ENCODE measurements at regions not wholly inside any gene's neighbourhood (a gene's known extent, or its start where the extent isn't known, plus 50 kb on each side); places are given as distances from the start of the nearest gene placed in this dataset.

GRCh38 chrX:23525531-23525930 is 141.8 kb upstream of the PRDX4 start:
- CTCF ChIA-PET, result no interaction called here
- H3K27me3 ChIP-seq (replicated peaks in 1 of 2; ENCODE audit: control insufficient read depth in 2 of 2, insufficient read depth in 2 of 2, low read length in 1 of 2), result no peaks in the 10 kb centered on the region
- H3K9me3 ChIP-seq (replicated peaks; ENCODE audit: control insufficient read depth, insufficient read depth, low read length), result no peaks in the 10 kb centered on the region
- 22% methylated on average over 1 of the region's 1 CpG for WGBS (ENCODE audit: insufficient coverage, insufficient replicate concordance, low lambda C conversion rate, missing lambda C conversion rate)
- POLR2A ChIA-PET, result no interaction called here
- H3K79me2 ChIP-seq (ENCODE audit: control insufficient read depth, insufficient read depth, low read length), result no peaks in the 10 kb centered on the region
- no peak for ATAC-seq
- no peak overlapping the region for H3K4me3 ChIP-seq
- no peaks in the 10 kb centered on the region for H3K36me3 ChIP-seq (ENCODE audit: control insufficient read depth in 2 of 2, insufficient read depth in 2 of 2, low read length in 1 of 2)
- H4K20me1 ChIP-seq (ENCODE audit: control insufficient read depth, insufficient read depth), result no peaks in the 10 kb centered on the region
- in situ Hi-C loops (cut with MboI), result no loop called here
- FAIRE-seq, result no peak
- H3K4me2 ChIP-seq (ENCODE audit: control insufficient read depth, insufficient read depth), result no peak overlapping the region
- SMC1A ChIA-PET (ENCODE audit: uncharacterized antibody, unreplicated experiment), result no interaction called here
- RAD21 ChIA-PET (ENCODE audit: unreplicated experiment), result no interaction called here
- no peak overlapping the region for H2AFZ ChIP-seq (ENCODE audit: control insufficient read depth, low read depth, low read length)
- TF ChIP-seq, protein P1, sequence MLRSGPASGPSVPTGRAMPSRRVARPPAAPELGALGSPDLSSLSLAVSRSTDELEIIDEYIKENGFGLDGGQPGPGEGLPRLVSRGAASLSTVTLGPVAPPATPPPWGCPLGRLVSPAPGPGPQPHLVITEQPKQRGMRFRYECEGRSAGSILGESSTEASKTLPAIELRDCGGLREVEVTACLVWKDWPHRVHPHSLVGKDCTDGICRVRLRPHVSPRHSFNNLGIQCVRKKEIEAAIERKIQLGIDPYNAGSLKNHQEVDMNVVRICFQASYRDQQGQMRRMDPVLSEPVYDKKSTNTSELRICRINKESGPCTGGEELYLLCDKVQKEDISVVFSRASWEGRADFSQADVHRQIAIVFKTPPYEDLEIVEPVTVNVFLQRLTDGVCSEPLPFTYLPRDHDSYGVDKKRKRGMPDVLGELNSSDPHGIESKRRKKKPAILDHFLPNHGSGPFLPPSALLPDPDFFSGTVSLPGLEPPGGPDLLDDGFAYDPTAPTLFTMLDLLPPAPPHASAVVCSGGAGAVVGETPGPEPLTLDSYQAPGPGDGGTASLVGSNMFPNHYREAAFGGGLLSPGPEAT (IDR thresholded peaks at IDR 0.05; ENCODE audit: low read depth), result no peak
- no peak for TF ChIP-seq TARDBP (IDR thresholded peaks at IDR 0.05; ENCODE audit: borderline replicate concordance)
- TF ChIP-seq BCL3 (IDR thresholded peaks at IDR 0.05; ENCODE audit: borderline replicate concordance, insufficient read depth, low read depth, low read length, poor library complexity, severe bottlenecking), result no peak
- no peak for TF ChIP-seq ZNF207 (IDR thresholded peaks at IDR 0.05; ENCODE audit: borderline replicate concordance)
- no peak for TF ChIP-seq ZBTB4 (CRISPR knock-in tag; IDR thresholded peaks at IDR 0.05)
- no peak for TF ChIP-seq KAT2A (conservative IDR thresholded peaks at IDR 0.05; ENCODE audit: control insufficient read depth, low read depth, low read length)
- TF ChIP-seq ZNF274 (IDR thresholded peaks at IDR 0.05; ENCODE audit: insufficient read depth, insufficient read length), result no peak
- TF ChIP-seq PKNOX1 (IDR thresholded peaks at IDR 0.05), result no peak
- TF ChIP-seq EZH2 (IDR thresholded peaks at IDR 0.05; ENCODE audit: borderline replicate concordance, control insufficient read depth, low read depth, low read length), result no peak
- no peak for TF ChIP-seq HDGF (IDR thresholded peaks at IDR 0.05)
- BruUV-seq (replicated peaks), result no TSS peak
- no peaks in the 10 kb centered on the region for H3K4me1 ChIP-seq (ENCODE audit: control insufficient read depth, insufficient read depth, low read length)
- no peak overlapping the region for H3K27ac ChIP-seq (ENCODE audit: control insufficient read depth, insufficient read depth)
- no peak overlapping the region for H3K9ac ChIP-seq (ENCODE audit: control insufficient read depth, insufficient read depth, low read length)
- no peak for DNase-seq (ENCODE audit: low read depth, low spot score)
- intact Hi-C loops (cut with micrococcal nuclease; ENCODE audit: unreplicated experiment), result no loop called here
